ENCODE measurements at regions not wholly inside any gene's neighbourhood (a gene's known extent, or its start where the extent isn't known, plus 50 kb on each side); places are given as distances from the start of the nearest gene placed in this dataset.

DNA sequence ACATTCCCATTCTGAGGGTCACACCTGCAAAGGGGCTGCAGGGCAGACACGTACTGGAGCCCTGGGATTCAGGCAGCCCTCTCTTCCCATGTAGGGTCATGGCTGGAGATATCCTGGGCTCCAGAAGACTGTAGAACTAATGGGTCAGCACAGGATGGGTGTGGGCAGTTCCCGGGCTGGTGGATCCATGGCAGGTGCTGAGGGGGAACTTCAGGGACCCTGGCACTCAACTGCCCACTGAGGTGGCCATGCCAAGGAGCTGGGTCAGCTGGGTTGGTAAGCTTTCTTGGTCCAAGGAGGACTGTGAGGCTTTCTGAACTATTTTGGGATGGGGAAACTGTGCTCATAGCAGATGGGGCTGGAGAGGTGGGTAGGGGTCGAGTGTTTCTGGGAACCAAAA lies 183.4 kb upstream of the RTL1 start:
- intact Hi-C loops (cut with micrococcal nuclease; ENCODE audit: unreplicated experiment) (no loop called here), in situ Hi-C loops (cut with HindIII; ENCODE audit: extremely low pct_ligation_motif_present, low pct_unique_long_range_greater_than_20kb) (no loop called here)
- peaks cover 2 to 37% of the 10 kb centered on the region in 2 experiments; a peak in 4 of 5 replicates for H3K27me3 ChIP-seq (ENCODE audit: control insufficient read depth in 1 of 2, insufficient read depth in 2 of 2, low read length in 2 of 2)
- no peak overlapping the region for H3K27ac ChIP-seq (ENCODE audit: extremely low read length, insufficient read depth, low read length)
- H3K79me2 ChIP-seq (ENCODE audit: insufficient read depth, low read length): no peaks in the 10 kb centered on the region
- H3K9ac ChIP-seq (ENCODE audit: insufficient read depth, low read depth, low read length): no peak overlapping the region
- no peaks in the 10 kb centered on the region for H3K36me3 ChIP-seq (replicated peaks in 1 of 2; ENCODE audit: control insufficient read depth in 1 of 2, insufficient read depth in 2 of 2, low read length in 2 of 2)
- POLR2A ChIA-PET: no interaction called here
- WGBS (ENCODE audit: low lambda C conversion rate): 0% methylated on average over 3 of the region's 3 CpGs
- H4K20me1 ChIP-seq (ENCODE audit: insufficient read depth, low read length): no peaks in the 10 kb centered on the region
- no peaks in the 10 kb centered on the region for H3K4me1 ChIP-seq (ENCODE audit: insufficient read depth, low read length)
- H3K4me3 ChIP-seq (replicated peaks in 1 of 3; ENCODE audit: insufficient read depth in 1 of 3, low read depth in 2 of 3, low read length in 3 of 3): no peak overlapping the region
- TF ChIP-seq DR1 (CRISPR knock-in tag; IDR thresholded peaks at IDR 0.05): no peak
- TF ChIP-seq SP2 (CRISPR knock-in tag; IDR thresholded peaks at IDR 0.05): no peak
- TF ChIP-seq NFIB (CRISPR knock-in tag; IDR thresholded peaks at IDR 0.05; ENCODE audit: borderline replicate concordance): no peak
- TF ChIP-seq, protein P1, sequence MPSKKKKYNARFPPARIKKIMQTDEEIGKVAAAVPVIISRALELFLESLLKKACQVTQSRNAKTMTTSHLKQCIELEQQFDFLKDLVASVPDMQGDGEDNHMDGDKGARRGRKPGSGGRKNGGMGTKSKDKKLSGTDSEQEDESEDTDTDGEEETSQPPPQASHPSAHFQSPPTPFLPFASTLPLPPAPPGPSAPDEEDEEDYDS (CRISPR knock-in tag; IDR thresholded peaks at IDR 0.05): no peak
- TF ChIP-seq ZNF557 (CRISPR knock-in tag; IDR thresholded peaks at IDR 0.05): no peak
- no peak for TF ChIP-seq ZBTB8A (CRISPR knock-in tag; IDR thresholded peaks at IDR 0.05; ENCODE audit: borderline replicate concordance, low read depth)
- no peak for TF ChIP-seq ARNTL (CRISPR knock-in tag; IDR thresholded peaks at IDR 0.05)
- no peak for TF ChIP-seq MEF2D (CRISPR knock-in tag; IDR thresholded peaks at IDR 0.05)
- no peak for TF ChIP-seq ZNF101 (CRISPR knock-in tag; IDR thresholded peaks at IDR 0.05; ENCODE audit: borderline replicate concordance, low read depth)
- TF ChIP-seq ZSCAN31 (CRISPR knock-in tag; IDR thresholded peaks at IDR 0.05; ENCODE audit: low read depth): no peak
- no peak for TF ChIP-seq TRIM24 (CRISPR knock-in tag; IDR thresholded peaks at IDR 0.05)
- TF ChIP-seq ZNF629 (CRISPR knock-in tag; conservative IDR thresholded peaks at IDR 0.05): no peak
- TF ChIP-seq, protein P2, sequence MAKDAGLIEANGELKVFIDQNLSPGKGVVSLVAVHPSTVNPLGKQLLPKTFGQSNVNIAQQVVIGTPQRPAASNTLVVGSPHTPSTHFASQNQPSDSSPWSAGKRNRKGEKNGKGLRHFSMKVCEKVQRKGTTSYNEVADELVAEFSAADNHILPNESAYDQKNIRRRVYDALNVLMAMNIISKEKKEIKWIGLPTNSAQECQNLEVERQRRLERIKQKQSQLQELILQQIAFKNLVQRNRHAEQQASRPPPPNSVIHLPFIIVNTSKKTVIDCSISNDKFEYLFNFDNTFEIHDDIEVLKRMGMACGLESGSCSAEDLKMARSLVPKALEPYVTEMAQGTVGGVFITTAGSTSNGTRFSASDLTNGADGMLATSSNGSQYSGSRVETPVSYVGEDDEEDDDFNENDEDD (CRISPR knock-in tag; IDR thresholded peaks at IDR 0.05; ENCODE audit: borderline replicate concordance): no peak
- TF ChIP-seq GFI1 (CRISPR knock-in tag; IDR thresholded peaks at IDR 0.05; ENCODE audit: borderline replicate concordance): no peak
- no peak for TF ChIP-seq CHD4 (IDR thresholded peaks at IDR 0.05; ENCODE audit: borderline replicate concordance, low read length)
- TF ChIP-seq, protein P3, sequence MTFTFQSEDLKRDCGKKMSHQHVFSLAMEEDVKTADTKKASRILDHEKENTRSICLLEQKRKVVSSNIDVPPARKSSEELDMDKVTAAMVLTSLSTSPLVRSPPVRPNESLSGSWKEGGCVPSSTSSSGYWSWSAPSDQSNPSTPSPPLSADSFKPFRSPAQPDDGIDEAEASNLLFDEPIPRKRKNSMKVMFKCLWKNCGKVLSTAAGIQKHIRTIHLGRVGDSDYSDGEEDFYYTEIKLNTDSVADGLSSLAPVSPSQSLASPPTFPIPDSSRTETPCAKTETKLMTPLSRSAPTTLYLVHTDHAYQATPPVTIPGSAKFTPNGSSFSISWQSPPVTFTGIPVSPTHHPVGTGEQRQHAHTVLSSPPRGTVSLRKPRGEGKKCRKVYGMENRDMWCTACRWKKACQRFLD (CRISPR knock-in tag; IDR thresholded peaks at IDR 0.05; ENCODE audit: borderline replicate concordance): no peak
- TF ChIP-seq ZNF839 (CRISPR knock-in tag; IDR thresholded peaks at IDR 0.05; ENCODE audit: borderline replicate concordance): no peak
- TF ChIP-seq EZH2 (conservative IDR thresholded peaks at IDR 0.05; ENCODE audit: low read depth, low read length): no peak
- ATAC-seq (no peak), FAIRE-seq (no peak), DNase-seq (ENCODE audit: low spot score) (no peak)
- H3K9me3 ChIP-seq (ENCODE audit: low read length): no peaks in the 10 kb centered on the region
- BruUV-seq (replicated peaks): no TSS peak
- no peak overlapping the region for H3K4me2 ChIP-seq (ENCODE audit: low read depth, low read length)
- CTCF ChIA-PET (ENCODE audit: low intra/inter-chr PET ratio, low total read pairs): no interaction called here
- H2AFZ ChIP-seq (ENCODE audit: low read length): no peak overlapping the region
